SK-N-SH (cell line): ENCODE measurements at regions not wholly inside any gene's neighbourhood (a gene's known extent, or its start where the extent isn't known, plus 50 kb on each side); places are given as distances from the start of the nearest gene placed in this dataset.

Experiments used
- CTCF ChIA-PET: fragments of 300-600, 350-600 bp; formaldehyde crosslinking; extraction: SDS; loops from one replicate; lab custom pipeline; 2021; lab: Yijun Ruan, JAX
- POLR2A ChIA-PET: fragments of 350-600 bp; sonication (Branson Sonifier 250); formaldehyde crosslinking; extraction: SDS; loops from one replicate; lab custom pipeline; 2020; ENCODE audit warnings: antibody characterized with exemption, inconsistent platforms; lab: Yijun Ruan, JAX
- DNase-seq: peaks from one replicate; pipeline ENCODE4 v3.0.0; 2012
- H2AFZ ChIP-seq: fragments of 200-600 bp; sonication (generic); 2 replicates; pipeline ENCODE4 v1.8.1; 2016; ENCODE audit warnings: antibody characterized with exemption, mild to moderate bottlenecking, low read depth
- H3F3A ChIP-seq: fragments of 200-600 bp; sonication (generic); replicated peaks from 2 replicates; pipeline ENCODE3; 2016; ENCODE audit warnings: antibody characterized with exemption, mild to moderate bottlenecking; ENCODE audit not compliant: insufficient read depth
- H3K27ac ChIP-seq, 2 experiments: fragments of 200-500 bp in 1 of 2; fragments of 200-600 bp in 1 of 2; sonication (Bioruptor generic) in 1 of 2; sonication (generic), shearing (Covaris generic) in 1 of 2; 2 replicates each; pipeline versions ENCODE4 v1.5.1 to v1.6.1; 2014 to 2016; ENCODE audit warnings: low read depth in 2 of 2, inconsistent platforms in 1 of 2, low read length in 1 of 2, mild to moderate bottlenecking in 1 of 2, mixed read lengths in 1 of 2
- H3K27me3 ChIP-seq: fragments of 200-600 bp; sonication (generic), shearing (Covaris generic); 2 replicates; pipeline ENCODE4 v1.6.1; 2016; ENCODE audit warnings: mixed run types; ENCODE audit not compliant: insufficient read depth
- H3K36me3 ChIP-seq, 2 experiments: fragments of 200-500 bp in 1 of 2; fragments of 200-600 bp in 1 of 2; sonication (Bioruptor generic) in 1 of 2; sonication (generic) in 1 of 2; replicated peaks in 1 of 2; 2 replicates each; pipeline versions ENCODE3 to v1.5.1; 2014 to 2016; ENCODE audit warnings: low read length in 1 of 2, mild to moderate bottlenecking in 1 of 2; ENCODE audit not compliant: insufficient read depth in 2 of 2, control insufficient read depth in 1 of 2
- H3K4me1 ChIP-seq, 2 experiments: fragments of 200-500 bp in 1 of 2; fragments of 200-600 bp in 1 of 2; sonication (Bioruptor generic) in 1 of 2; sonication (generic), shearing (Covaris generic) in 1 of 2; 2 replicates each; pipeline versions ENCODE4 v1.5.1 to v1.6.1; 2014 to 2016; ENCODE audit warnings: low read depth in 1 of 2, low read length in 1 of 2, mixed run types in 1 of 2; ENCODE audit not compliant: insufficient read depth in 2 of 2, control insufficient read depth in 1 of 2
- H3K4me2 ChIP-seq: fragments of 200-600 bp; sonication (generic), shearing (Covaris generic); 2 replicates; pipeline ENCODE4 v1.6.1; 2017; ENCODE audit warnings: mixed run types
- H3K4me3 ChIP-seq, 2 experiments: fragments of 200-500 bp in 1 of 2; fragments of 200-600 bp in 1 of 2; sonication (Bioruptor generic) in 1 of 2; sonication (generic), shearing (Covaris generic) in 1 of 2; 2 replicates each; pipeline versions ENCODE4 v1.5.1 to v1.8.1; 2014 to 2016; ENCODE audit warnings: low read depth in 2 of 2, inconsistent platforms in 1 of 2, low read length in 1 of 2, mild to moderate bottlenecking in 1 of 2, mixed read lengths in 1 of 2, moderate library complexity in 1 of 2
- H3K79me2 ChIP-seq: fragments of 200-600 bp; sonication (generic); 2 replicates; pipeline ENCODE4 v1.8.1; 2017; ENCODE audit warnings: mild to moderate bottlenecking; ENCODE audit not compliant: insufficient read depth
- H3K9ac ChIP-seq: fragments of 200-600 bp; sonication (generic); 2 replicates; pipeline ENCODE4 v1.6.1; 2017; ENCODE audit warnings: mixed run types
- H3K9me2 ChIP-seq: fragments of 200-600 bp; sonication (generic); 2 replicates; pipeline ENCODE4 v1.6.1; 2017; ENCODE audit warnings: mixed run types
- H3K9me3 ChIP-seq: fragments of 200-600 bp; sonication (generic); 2 replicates; pipeline ENCODE4 v1.6.1; 2017; ENCODE audit warnings: mixed run types, mild to moderate bottlenecking, moderate library complexity
- H4K20me1 ChIP-seq: fragments of 200-600 bp; sonication (generic); 2 replicates; pipeline ENCODE4 v1.6.1; 2017; ENCODE audit warnings: mild to moderate bottlenecking, mixed run types; ENCODE audit not compliant: insufficient read depth
- CHD2 ChIP-seq: fragments of 150-350 bp; IDR thresholded peaks from 2 replicates; pipeline ENCODE4 v1.6.1; 2018; ENCODE audit warnings: low read length; ENCODE audit not compliant: partially characterized antibody
- EP300 ChIP-seq, 2 experiments: IDR thresholded peaks; 2 replicates each; pipeline versions ENCODE4 v1.4.0 to v1.6.1; 2012; ENCODE audit warnings: borderline replicate concordance in 1 of 2, low read depth in 1 of 2, low read length in 1 of 2
- FOXJ3 ChIP-seq: sonication (generic); formaldehyde crosslinking; IDR thresholded peaks from 2 replicates; pipeline ENCODE4 v1.5.1; 2020; ENCODE audit warnings: mild to moderate bottlenecking, missing genetic modification reagents
- FOXM1 ChIP-seq: IDR thresholded peaks from 2 replicates; pipeline ENCODE4 v1.4.0; 2012; ENCODE audit warnings: low read depth, mild to moderate bottlenecking
- GATA2 ChIP-seq: sonication (generic); formaldehyde crosslinking; IDR thresholded peaks from 2 replicates; pipeline ENCODE4 v1.5.0; 2020; ENCODE audit warnings: mild to moderate bottlenecking, missing genetic modification reagents
- MEF2A ChIP-seq: IDR thresholded peaks from 2 replicates; pipeline ENCODE4 v1.4.0; 2012; ENCODE audit warnings: low read depth, borderline replicate concordance
- NFIC ChIP-seq: IDR thresholded peaks from 2 replicates; pipeline ENCODE4 v1.4.0; 2012; ENCODE audit warnings: borderline replicate concordance
- POLR2AphosphoS5 ChIP-seq: IDR thresholded peaks from 2 replicates; pipeline ENCODE4 v1.6.1; 2012; ENCODE audit warnings: low read depth, low read length
- SIN3A ChIP-seq: IDR thresholded peaks from 2 replicates; pipeline ENCODE4 v1.6.1; 2012; ENCODE audit warnings: low read depth, mild to moderate bottlenecking, low read length, moderate library complexity, borderline replicate concordance
- TEAD4 ChIP-seq: IDR thresholded peaks from 2 replicates; pipeline ENCODE4 v1.4.0; 2012; ENCODE audit warnings: mild to moderate bottlenecking, borderline replicate concordance; ENCODE audit not compliant: insufficient read depth
- YY1 ChIP-seq: IDR thresholded peaks from 2 replicates; pipeline ENCODE4 v1.4.0; 2012; ENCODE audit warnings: low read depth, mild to moderate bottlenecking
- WGBS: methylation state at CpG from one replicate; pipeline ENCODE4 v1.1.6; 2017; ENCODE audit warnings: low lambda C conversion rate; 5-methylcytosine and 5-hydroxymethylcytosine counted together
- TF ChIP-seq, protein P1 (sequence below): IDR thresholded peaks from 2 replicates; pipeline ENCODE4; 2012
- TF ChIP-seq, protein P2 (sequence below): IDR thresholded peaks from 2 replicates; pipeline ENCODE4 v1.4.0; 2012; ENCODE audit warnings: low read depth
- TF ChIP-seq, protein P3 (sequence below): IDR thresholded peaks from 2 replicates; pipeline ENCODE4 v1.4.0; 2012; ENCODE audit warnings: low read depth, borderline replicate concordance
- TF ChIP-seq, protein P4 (sequence below): IDR thresholded peaks from 2 replicates; pipeline ENCODE4 v1.6.1; 2012; ENCODE audit warnings: mild to moderate bottlenecking, low read depth, low read length, moderate library complexity

DNA sequence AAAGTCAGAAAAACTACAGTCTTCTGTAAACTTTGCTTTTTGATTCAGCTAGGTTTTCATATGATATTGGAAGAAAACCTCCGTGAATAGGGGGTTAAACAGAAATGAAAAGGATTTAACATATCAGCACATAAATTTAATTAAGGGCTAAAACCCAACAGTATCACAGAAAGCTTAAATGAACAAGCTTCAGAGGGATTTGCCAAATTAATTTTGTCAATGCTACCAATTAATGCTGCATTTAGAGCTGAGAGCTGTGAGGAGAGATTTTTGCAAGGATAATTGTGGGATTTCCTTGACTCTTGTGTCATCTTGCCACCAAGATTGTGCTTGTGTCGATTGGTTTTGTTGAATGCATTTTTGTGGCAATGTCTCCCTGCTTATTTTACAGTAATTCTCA, 379.9 kb downstream of the CD109 start:
- ChIA-PET CTCF (interaction anchor here (1.7 to 2.6 kb wide), 2 partner anchors 15 to 1133 kb away, joined by 5 to 17 read pairs; no protein-coding TSS in a partner anchor), POLR2A (no interaction called here)
- Histone ChIP-seq H3K79me2 (no peaks in the 10 kb centered on the region), H3K9me3 (no peaks in the 10 kb centered on the region), H4K20me1 (no peaks in the 10 kb centered on the region), H3K4me3 (no peak overlapping the region), H3K9ac (no peak overlapping the region), H3K9me2 (no peaks in the 10 kb centered on the region), H3K4me2 (no peak overlapping the region), H3K27ac (no peak overlapping the region), H3K27me3 (no peaks in the 10 kb centered on the region), H3F3A (no peaks in the 10 kb centered on the region), H3K36me3 (no peaks in the 10 kb centered on the region), H2AFZ (no peak overlapping the region), H3K4me1 (no peaks in the 10 kb centered on the region)
- TF ChIP-seq GATA2 (no peak), CHD2 (no peak), TEAD4 (no peak), SIN3A (no peak), NFIC (no peak), EP300 (IDR thresholded peaks at IDR 0.05; ENCODE audit: borderline replicate concordance in 1 of 2, low read depth in 1 of 2, low read length in 1 of 2) (no peak), MEF2A (no peak)
- TF ChIP-seq, protein P1, sequence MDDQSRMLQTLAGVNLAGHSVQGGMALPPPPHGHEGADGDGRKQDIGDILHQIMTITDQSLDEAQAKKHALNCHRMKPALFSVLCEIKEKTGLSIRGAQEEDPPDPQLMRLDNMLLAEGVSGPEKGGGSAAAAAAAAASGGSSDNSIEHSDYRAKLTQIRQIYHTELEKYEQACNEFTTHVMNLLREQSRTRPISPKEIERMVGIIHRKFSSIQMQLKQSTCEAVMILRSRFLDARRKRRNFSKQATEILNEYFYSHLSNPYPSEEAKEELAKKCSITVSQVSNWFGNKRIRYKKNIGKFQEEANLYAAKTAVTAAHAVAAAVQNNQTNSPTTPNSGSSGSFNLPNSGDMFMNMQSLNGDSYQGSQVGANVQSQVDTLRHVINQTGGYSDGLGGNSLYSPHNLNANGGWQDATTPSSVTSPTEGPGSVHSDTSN = no peak
- 2% methylated on average over 2 of the region's 2 CpGs for WGBS
- DNase-seq = no peak

DNA sequence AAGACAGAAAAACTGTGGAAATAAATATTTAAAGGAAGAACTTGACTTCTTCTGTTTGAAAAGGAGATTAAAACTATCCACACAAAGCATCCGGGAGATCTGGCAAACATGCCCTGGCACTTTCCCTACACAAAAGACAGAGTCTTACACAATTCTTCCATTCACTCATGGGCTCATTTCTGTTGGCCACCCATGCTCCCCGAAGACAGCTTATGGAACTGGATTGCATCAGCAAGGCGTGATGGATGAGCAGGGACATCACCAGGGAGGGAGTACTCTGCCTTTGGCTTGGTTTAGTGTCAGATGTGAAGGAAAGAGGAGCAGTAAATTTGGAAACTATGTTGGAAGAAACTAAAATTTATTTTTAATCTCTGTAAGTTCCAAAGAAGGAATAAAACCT, 379.3 kb downstream of the CD109 start:
- no peak for DNase-seq
- no peaks in the 10 kb centered on the region for H3K9me2 ChIP-seq
- CTCF ChIA-PET = interaction anchor here (1.0 to 2.6 kb wide), 3 partner anchors 15 to 1134 kb away, joined by 3 to 17 read pairs (median 5); no protein-coding TSS in a partner anchor
- H3K4me2 ChIP-seq = no peak overlapping the region
- no peaks in the 10 kb centered on the region for H3K4me1 ChIP-seq
- no peaks in the 10 kb centered on the region for H3K36me3 ChIP-seq
- H4K20me1 ChIP-seq = no peaks in the 10 kb centered on the region
- H3K27ac ChIP-seq = no peak overlapping the region
- TF ChIP-seq, protein P2, sequence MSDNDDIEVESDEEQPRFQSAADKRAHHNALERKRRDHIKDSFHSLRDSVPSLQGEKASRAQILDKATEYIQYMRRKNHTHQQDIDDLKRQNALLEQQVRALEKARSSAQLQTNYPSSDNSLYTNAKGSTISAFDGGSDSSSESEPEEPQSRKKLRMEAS = no peak
- TF ChIP-seq GATA2 = no peak
- no peak for TF ChIP-seq FOXM1
- no peak for TF ChIP-seq YY1
- no peak for TF ChIP-seq FOXJ3 (CRISPR knock-in tag)
- TF ChIP-seq, all 33 proteins: peak for 0
- H2AFZ ChIP-seq = no peak overlapping the region
- no peaks in the 10 kb centered on the region for H3K79me2 ChIP-seq
- H3K9me3 ChIP-seq = no peaks in the 10 kb centered on the region
- H3K27me3 ChIP-seq = no peaks in the 10 kb centered on the region
- H3F3A ChIP-seq = no peaks in the 10 kb centered on the region
- WGBS = 1% methylated on average over 3 of the region's 3 CpGs
- POLR2A ChIA-PET = no interaction called here
- H3K4me3 ChIP-seq = no peak overlapping the region
- H3K9ac ChIP-seq = no peak overlapping the region

DNA sequence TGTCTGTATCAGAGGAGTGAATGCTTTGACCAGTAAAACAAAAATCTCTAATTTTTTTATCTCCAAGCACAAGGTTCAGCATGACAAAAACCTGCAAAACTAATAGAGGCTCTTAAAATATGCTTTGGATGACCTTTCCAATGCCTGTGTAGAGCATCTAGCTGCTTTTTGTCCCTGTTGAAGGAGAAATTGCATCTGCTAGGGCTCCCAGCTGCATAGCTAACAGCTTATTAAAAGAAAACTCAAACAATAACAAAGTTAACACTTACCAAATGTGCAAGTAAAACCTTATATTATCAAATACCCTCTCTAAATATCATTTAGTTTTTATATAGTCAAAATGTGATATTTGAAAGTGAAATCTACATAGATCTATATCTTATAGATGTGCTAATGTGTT, 378.6 kb downstream of the CD109 start:
- Histone ChIP-seq H3F3A (no peaks in the 10 kb centered on the region), H3K27ac (no peak overlapping the region), H4K20me1 (no peaks in the 10 kb centered on the region), H3K4me3 (no peak overlapping the region), H3K4me1 (no peaks in the 10 kb centered on the region), H3K9ac (no peak overlapping the region), H3K36me3 (no peaks in the 10 kb centered on the region), H3K9me2 (no peaks in the 10 kb centered on the region), H3K4me2 (no peak overlapping the region), H3K79me2 (no peaks in the 10 kb centered on the region), H2AFZ (no peak overlapping the region), H3K9me3 (no peaks in the 10 kb centered on the region), H3K27me3 (no peaks in the 10 kb centered on the region)
- ChIA-PET CTCF (interaction anchor here (1.0 to 1.7 kb wide), 2 partner anchors 16 to 1134 kb away, joined by 3 to 5 read pairs; no protein-coding TSS in a partner anchor), POLR2A (no interaction called here)
- DNase-seq = no peak
- TF ChIP-seq POLR2AphosphoS5 = no peak
- TF ChIP-seq, protein P3, sequence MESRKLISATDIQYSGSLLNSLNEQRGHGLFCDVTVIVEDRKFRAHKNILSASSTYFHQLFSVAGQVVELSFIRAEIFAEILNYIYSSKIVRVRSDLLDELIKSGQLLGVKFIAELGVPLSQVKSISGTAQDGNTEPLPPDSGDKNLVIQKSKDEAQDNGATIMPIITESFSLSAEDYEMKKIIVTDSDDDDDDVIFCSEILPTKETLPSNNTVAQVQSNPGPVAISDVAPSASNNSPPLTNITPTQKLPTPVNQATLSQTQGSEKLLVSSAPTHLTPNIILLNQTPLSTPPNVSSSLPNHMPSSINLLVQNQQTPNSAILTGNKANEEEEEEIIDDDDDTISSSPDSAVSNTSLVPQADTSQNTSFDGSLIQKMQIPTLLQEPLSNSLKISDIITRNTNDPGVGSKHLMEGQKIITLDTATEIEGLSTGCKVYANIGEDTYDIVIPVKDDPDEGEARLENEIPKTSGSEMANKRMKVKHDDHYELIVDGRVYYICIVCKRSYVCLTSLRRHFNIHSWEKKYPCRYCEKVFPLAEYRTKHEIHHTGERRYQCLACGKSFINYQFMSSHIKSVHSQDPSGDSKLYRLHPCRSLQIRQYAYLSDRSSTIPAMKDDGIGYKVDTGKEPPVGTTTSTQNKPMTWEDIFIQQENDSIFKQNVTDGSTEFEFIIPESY = no peak
- TF ChIP-seq FOXJ3 (CRISPR knock-in tag) = no peak
- TF ChIP-seq FOXM1 = no peak
- TF ChIP-seq, protein P4, sequence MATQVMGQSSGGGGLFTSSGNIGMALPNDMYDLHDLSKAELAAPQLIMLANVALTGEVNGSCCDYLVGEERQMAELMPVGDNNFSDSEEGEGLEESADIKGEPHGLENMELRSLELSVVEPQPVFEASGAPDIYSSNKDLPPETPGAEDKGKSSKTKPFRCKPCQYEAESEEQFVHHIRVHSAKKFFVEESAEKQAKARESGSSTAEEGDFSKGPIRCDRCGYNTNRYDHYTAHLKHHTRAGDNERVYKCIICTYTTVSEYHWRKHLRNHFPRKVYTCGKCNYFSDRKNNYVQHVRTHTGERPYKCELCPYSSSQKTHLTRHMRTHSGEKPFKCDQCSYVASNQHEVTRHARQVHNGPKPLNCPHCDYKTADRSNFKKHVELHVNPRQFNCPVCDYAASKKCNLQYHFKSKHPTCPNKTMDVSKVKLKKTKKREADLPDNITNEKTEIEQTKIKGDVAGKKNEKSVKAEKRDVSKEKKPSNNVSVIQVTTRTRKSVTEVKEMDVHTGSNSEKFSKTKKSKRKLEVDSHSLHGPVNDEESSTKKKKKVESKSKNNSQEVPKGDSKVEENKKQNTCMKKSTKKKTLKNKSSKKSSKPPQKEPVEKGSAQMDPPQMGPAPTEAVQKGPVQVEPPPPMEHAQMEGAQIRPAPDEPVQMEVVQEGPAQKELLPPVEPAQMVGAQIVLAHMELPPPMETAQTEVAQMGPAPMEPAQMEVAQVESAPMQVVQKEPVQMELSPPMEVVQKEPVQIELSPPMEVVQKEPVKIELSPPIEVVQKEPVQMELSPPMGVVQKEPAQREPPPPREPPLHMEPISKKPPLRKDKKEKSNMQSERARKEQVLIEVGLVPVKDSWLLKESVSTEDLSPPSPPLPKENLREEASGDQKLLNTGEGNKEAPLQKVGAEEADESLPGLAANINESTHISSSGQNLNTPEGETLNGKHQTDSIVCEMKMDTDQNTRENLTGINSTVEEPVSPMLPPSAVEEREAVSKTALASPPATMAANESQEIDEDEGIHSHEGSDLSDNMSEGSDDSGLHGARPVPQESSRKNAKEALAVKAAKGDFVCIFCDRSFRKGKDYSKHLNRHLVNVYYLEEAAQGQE = no peak
